ENCODE measurements at regions not wholly inside any gene's neighbourhood (a gene's known extent, or its start where the extent isn't known, plus 50 kb on each side); places are given as distances from the start of the nearest gene placed in this dataset.

GRCh38 chr6:3527651-3527977 lies 70.8 kb upstream of the SLC22A23 start:
- no peak for TF ChIP-seq POLR2A (IDR thresholded peaks at IDR 0.05; ENCODE audit: extremely low read depth, insufficient read length)
- TF ChIP-seq CTCF (IDR thresholded peaks at IDR 0.05; ENCODE audit: low read depth, low read length) = no peak
- no peak for TF ChIP-seq MAX (IDR thresholded peaks at IDR 0.05; ENCODE audit: low read depth, low read length)
- no peak for TF ChIP-seq MYC (IDR thresholded peaks at IDR 0.05; ENCODE audit: low read depth, low read length)

Measured in NB4 (cell line).